Neural cell (in vitro differentiated cells): ENCODE measurements at regions not wholly inside any gene's neighbourhood (a gene's known extent, or its start where the extent isn't known, plus 50 kb on each side); places are given as distances from the start of the nearest gene placed in this dataset.

ENCODE experiments used
- H2AFZ ChIP-seq: fragments of 200-600, 300-800 bp; sonication (generic), shearing (Covaris generic); 2 replicates; pipeline ENCODE4 v1.6.0; 2014; ENCODE audit warnings: low read depth, mild to moderate bottlenecking, antibody characterized with exemption, low read length, moderate library complexity
- H3F3A ChIP-seq: fragments of 200-600 bp; shearing (Covaris generic); 2 replicates; pipeline ENCODE4 v1.6.1; 2016; ENCODE audit warnings: mild to moderate bottlenecking, moderate library complexity, mixed read lengths, antibody characterized with exemption, low read length; ENCODE audit not compliant: insufficient read depth, poor library complexity, severe bottlenecking
- H3K27ac ChIP-seq: fragments of 200-600, 300-800 bp; sonication (generic), shearing (Covaris generic); 2 replicates; pipeline ENCODE4 v1.5.1; 2014; ENCODE audit warnings: mild to moderate bottlenecking, low read length, moderate library complexity
- H3K27me3 ChIP-seq: fragments of 300-800, 200-600 bp; sonication (generic), shearing (Covaris generic); 2 replicates; pipeline ENCODE4 v1.6.0; 2014; ENCODE audit warnings: mild to moderate bottlenecking, low read depth, low read length, moderate library complexity; ENCODE audit not compliant: insufficient read depth
- H3K36me3 ChIP-seq: fragments of 300-800, 200-600 bp; sonication (generic), shearing (Covaris generic); 2 replicates; pipeline ENCODE4 v1.5.1; 2014; ENCODE audit warnings: mild to moderate bottlenecking, antibody characterized with exemption, low read length, moderate library complexity; ENCODE audit not compliant: insufficient read depth
- H3K4me2 ChIP-seq: fragments of 300-800, 200-600 bp; sonication (generic), shearing (Covaris generic); 2 replicates; pipeline ENCODE4 v1.6.0; 2014; ENCODE audit warnings: mild to moderate bottlenecking, low read length
- H3K4me3 ChIP-seq: fragments of 300-800, 200-600 bp; sonication (generic), shearing (Covaris generic); 2 replicates; pipeline ENCODE4 v1.5.1; 2014; ENCODE audit warnings: mild to moderate bottlenecking, low read length, moderate library complexity
- H3K79me2 ChIP-seq: fragments of 200-600 bp; shearing (Covaris generic); replicated peaks from 2 replicates; pipeline ENCODE4 v1.6.0; 2014; ENCODE audit warnings: mild to moderate bottlenecking, low read length, moderate library complexity; ENCODE audit not compliant: insufficient read depth
- H3K9ac ChIP-seq: fragments of 300-800, 200-600 bp; sonication (generic), shearing (Covaris generic); 2 replicates; pipeline ENCODE4 v1.6.1; 2016; ENCODE audit warnings: mild to moderate bottlenecking, low read length, mixed read lengths
- H3K9me2 ChIP-seq: fragments of 200-600 bp; shearing (Covaris generic); 2 replicates; pipeline ENCODE4 v1.6.1; 2016; ENCODE audit warnings: mild to moderate bottlenecking, low read length, mixed read lengths; ENCODE audit not compliant: insufficient read depth
- H3K9me3 ChIP-seq: fragments of 200-600, 300-800 bp; sonication (generic), shearing (Covaris generic); 2 replicates; pipeline ENCODE4 v1.6.1; 2016; ENCODE audit warnings: mild to moderate bottlenecking, mixed run types, low read length, moderate library complexity, mixed read lengths
- H4K20me1 ChIP-seq: fragments of 200-600 bp; shearing (Covaris generic); 2 replicates; pipeline ENCODE4 v1.6.1; 2016; ENCODE audit warnings: mild to moderate bottlenecking, mixed run types; ENCODE audit not compliant: insufficient read depth
- CTCF ChIP-seq: fragments of 450-650 bp; IDR thresholded peaks from 2 replicates; pipeline ENCODE4 v1.5.1; 2014; ENCODE audit warnings: antibody characterized with exemption, mild to moderate bottlenecking, moderate library complexity; ENCODE audit not compliant: poor library complexity, severe bottlenecking
- EP300 ChIP-seq: fragments of 450-650 bp; conservative IDR thresholded peaks from 2 replicates; pipeline ENCODE4 v1.6.1; 2014; ENCODE audit warnings: antibody characterized with exemption, mild to moderate bottlenecking, moderate library complexity; ENCODE audit not compliant: poor library complexity, severe bottlenecking
- EZH2 ChIP-seq: fragments of 200-600, 300-800 bp; shearing (Covaris generic), sonication (generic); IDR thresholded peaks from 2 replicates; pipeline ENCODE4 v1.6.1; 2014; ENCODE audit warnings: antibody characterized with exemption, low read length, borderline replicate concordance, mild to moderate bottlenecking; ENCODE audit not compliant: insufficient read depth, poor library complexity, severe bottlenecking
- MXI1 ChIP-seq: fragments of 450-650 bp; conservative IDR thresholded peaks from 2 replicates; pipeline ENCODE4 v1.6.1; 2014; ENCODE audit warnings: antibody characterized with exemption, mild to moderate bottlenecking; ENCODE audit not compliant: poor library complexity, severe bottlenecking
- POLR2AphosphoS5 ChIP-seq: IDR thresholded peaks from 2 replicates; pipeline ENCODE4 v1.6.1; 2012
- RAD21 ChIP-seq: fragments of 450-650 bp; conservative IDR thresholded peaks from 2 replicates; pipeline ENCODE4 v1.6.1; 2014; ENCODE audit warnings: antibody characterized with exemption, mild to moderate bottlenecking, moderate library complexity
- REST ChIP-seq: IDR thresholded peaks from 2 replicates; pipeline ENCODE4 v1.6.1; 2012; ENCODE audit warnings: borderline replicate concordance
- SMC3 ChIP-seq: fragments of 450-650 bp; conservative IDR thresholded peaks from 2 replicates; pipeline ENCODE4 v1.6.1; 2014; ENCODE audit warnings: antibody characterized with exemption, mild to moderate bottlenecking, moderate library complexity; ENCODE audit not compliant: poor library complexity
- TAF1 ChIP-seq: IDR thresholded peaks from 2 replicates; pipeline ENCODE4 v1.6.1; 2012; ENCODE audit warnings: low read depth

- H3K9ac ChIP-seq: no peak overlapping the region
- no peaks in the 10 kb centered on the region for H4K20me1 ChIP-seq
- H3K79me2 ChIP-seq: no peaks in the 10 kb centered on the region
- H3K27me3 ChIP-seq: peaks cover 37% of the 10 kb centered on the region
- H3K4me2 ChIP-seq: no peak overlapping the region
- H2AFZ ChIP-seq: no peak overlapping the region
- no peak overlapping the region for H3K27ac ChIP-seq
- H3K9me2 ChIP-seq: no peaks in the 10 kb centered on the region
- H3K36me3 ChIP-seq: no peaks in the 10 kb centered on the region
- H3F3A ChIP-seq: no peaks in the 10 kb centered on the region
- peaks cover 2% of the 10 kb centered on the region for H3K9me3 ChIP-seq
- no peak for TF ChIP-seq MXI1
- TF ChIP-seq EP300: no peak
- TF ChIP-seq POLR2AphosphoS5: no peak
- no peak for TF ChIP-seq EZH2
- no peak for TF ChIP-seq SMC3
- no peak for TF ChIP-seq CTCF
- no peak for TF ChIP-seq REST
- TF ChIP-seq RAD21: no peak
- TF ChIP-seq TAF1: no peak
- H3K4me3 ChIP-seq: no peak overlapping the region
Observed at GRCh38 chr9:107227774-107228173, 55.3 kb upstream of the RAD23B start.

GRCh38 chr9:107228496-107229039 is 54.5 kb upstream of the RAD23B start:
- Histone ChIP-seq H3K27ac (no peak overlapping the region), H3K9me3 (peaks cover 5% of the 10 kb centered on the region), H3K9me2 (no peaks in the 10 kb centered on the region), H3K36me3 (no peaks in the 10 kb centered on the region), H3K4me3 (no peak overlapping the region), H3K27me3 (peaks cover 45% of the 10 kb centered on the region), H3K9ac (no peak overlapping the region), H2AFZ (no peak overlapping the region), H4K20me1 (no peaks in the 10 kb centered on the region), H3K79me2 (no peaks in the 10 kb centered on the region), H3K4me2 (no peak overlapping the region), H3F3A (no peaks in the 10 kb centered on the region)
- TF ChIP-seq EP300 (peak; percentile 84), POLR2AphosphoS5 (peak; percentile 98), MXI1 (no peak)
